ENCODE measurements at regions not wholly inside any gene's neighbourhood (a gene's known extent, or its start where the extent isn't known, plus 50 kb on each side); places are given as distances from the start of the nearest gene placed in this dataset.
"Not testable (repeated sequence)": the region's sequence is repeated elsewhere in the genome, so short reads cannot be mapped to it uniquely, and the experiment has no call there.

DNA sequence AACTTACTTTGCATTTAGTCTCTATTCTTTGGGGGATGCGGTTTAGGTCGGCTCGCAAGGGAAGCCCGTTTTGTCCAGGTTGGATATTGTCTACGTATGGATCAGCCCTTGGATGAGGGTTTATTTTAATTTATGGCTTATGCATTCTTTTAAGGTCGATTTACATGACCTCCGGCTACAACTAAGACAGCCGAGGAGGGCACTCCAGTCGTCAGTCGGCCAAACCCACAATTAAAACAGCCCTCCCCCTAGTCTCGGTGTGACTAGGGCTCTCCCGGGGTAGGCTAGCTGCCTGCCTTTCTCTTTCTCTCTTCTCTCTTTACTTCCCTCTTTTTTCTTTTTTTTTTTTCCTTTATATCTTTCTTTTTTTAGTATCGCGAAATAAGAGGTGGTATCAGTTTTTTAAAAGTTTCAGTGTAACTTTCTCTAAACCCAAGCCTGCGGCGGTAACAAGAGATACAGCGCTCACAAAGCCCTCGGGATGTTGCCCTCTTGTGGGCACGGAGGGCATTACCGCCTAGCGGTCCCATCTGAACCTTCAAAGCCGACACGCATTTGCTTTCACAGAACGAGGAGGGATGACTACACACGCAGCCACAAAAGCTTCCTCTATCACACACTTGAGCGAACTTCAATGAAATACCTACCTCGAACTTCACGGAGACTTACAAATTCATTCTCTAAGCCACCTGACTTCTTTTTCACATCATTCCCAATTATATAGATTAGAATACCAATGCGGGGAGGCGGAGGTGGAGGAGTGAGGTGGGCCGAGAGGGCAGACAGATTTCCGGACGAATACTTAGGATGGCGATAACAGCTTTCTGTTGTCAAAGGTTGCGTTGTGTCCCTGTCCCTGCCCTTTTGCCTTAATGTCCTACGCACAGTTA is 132.3 kb upstream of the C11orf58 start:
- in situ Hi-C loops (cut with HindIII; ENCODE audit: low sequenced_read_pairs): no loop called here

DNA sequence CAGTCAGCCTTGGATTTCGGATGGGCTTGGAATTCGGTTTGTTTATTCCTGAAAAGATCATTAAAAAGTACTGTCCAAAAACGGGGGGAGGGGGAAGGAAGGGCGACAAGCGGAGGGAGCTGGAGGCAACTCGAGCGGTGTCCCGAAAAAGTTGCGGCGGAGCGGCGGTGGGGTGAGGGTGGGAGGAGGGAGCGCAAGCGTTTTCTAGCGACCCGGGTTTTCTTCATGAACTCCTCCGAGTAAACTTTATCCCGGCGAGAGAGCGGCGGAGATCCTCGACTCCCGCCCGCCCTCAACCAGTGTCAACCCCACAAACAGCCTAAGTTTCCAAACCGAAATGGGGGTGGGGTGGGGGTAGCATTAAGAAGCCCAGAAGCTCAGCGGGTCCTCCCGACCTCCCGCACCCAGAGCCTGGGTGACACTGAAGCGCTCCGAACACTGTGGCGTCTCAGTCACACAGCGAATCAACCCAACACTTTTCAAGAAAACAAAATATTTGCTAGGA is 133.0 kb upstream of the C11orf58 start:
- in situ Hi-C loops (cut with HindIII; ENCODE audit: low sequenced_read_pairs): no loop called here

DNA sequence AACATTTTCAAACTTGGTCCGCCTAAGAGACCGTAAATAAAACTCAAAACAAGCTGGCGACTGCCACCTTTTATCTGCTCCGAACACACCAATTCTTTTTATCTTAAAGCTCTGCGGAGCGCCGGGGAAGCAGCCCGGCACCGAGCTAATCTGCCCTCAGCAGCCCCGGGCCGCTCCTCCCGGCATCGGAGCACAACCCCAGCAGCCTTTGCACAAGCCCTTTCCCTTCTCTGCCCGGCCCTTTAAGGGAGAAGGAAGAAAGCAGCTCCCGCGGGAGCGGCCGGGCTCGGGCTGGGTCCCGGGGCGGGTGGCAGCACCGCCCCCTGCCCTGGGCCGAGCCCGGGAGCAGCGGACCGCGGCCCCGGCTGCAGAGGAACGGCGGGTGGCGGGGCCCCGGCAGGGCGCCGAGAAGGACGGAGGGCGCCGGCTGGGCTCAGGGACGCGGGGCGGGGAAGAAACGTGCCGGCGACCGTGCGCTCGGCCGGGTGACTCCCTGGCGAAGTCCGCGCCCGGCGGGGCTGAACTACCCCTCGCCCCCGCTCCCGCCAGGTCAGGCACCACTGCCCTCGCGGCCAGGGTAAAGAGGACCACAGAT is 133.6 kb upstream of the C11orf58 start:
- in situ Hi-C loops (cut with HindIII; ENCODE audit: low sequenced_read_pairs): no loop called here

DNA sequence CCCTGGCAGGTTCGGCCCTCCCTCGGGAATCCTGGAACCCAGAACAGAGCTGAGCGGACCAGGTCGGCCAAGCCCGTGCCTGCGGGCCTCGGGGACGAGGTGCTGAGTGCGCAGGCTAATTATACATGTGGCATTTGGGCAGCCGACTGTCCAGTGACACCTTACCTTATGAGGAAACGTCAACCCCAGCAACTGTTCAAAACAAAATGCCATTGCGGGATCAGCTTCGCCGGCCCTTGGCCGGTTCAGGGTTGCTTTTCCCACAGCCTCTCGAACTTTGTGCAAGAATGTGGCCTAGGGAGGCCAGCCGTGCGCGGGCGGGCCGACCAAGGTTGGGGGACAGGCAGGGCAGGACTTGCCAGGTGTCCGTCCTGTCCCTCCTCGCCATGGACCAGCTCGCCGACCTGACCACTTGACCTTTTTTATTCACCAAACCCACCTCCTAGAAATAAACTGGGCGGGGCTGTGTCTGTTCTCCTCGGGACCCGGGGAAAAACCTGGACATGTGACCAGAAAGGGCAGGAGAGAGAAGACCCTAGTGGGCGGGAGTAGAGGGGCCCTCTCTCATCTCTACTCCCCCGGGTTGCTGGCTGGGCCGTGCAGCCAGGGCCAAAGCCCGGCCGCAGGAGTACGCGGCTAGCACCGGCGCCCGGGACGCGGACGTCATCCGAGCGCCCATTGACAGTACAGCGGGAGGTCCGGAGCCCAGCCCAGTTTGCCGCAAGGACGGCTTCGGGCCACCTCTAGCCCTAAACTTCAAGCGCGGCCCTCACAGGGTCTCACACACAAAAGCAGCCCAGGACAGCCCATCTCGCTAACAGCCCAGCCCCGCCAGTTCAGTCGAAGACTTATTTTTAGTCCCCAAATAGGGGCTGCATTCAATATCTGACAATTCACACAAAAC is 134.3 kb upstream of the C11orf58 start:
- in situ Hi-C loops (cut with HindIII; ENCODE audit: low sequenced_read_pairs): no loop called here

DNA sequence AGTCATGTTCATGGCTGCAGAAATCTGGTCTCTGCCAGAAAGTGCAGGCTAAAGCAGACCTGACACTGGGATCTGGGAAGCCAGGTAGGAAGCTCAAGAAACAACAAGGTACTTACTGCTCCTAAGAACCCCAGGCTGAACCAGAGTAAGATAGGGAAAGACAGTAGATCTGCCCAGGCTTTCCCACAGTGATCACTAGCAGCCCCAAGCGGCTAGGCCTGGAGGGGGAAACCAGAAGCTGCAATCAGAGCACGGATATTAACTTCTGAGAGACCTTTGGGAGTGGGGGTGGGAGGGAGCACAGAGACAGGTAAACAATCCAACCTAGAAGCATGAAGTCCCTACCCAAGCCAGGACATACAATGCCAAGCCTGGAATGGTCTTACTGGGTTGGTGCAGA is 135.2 kb upstream of the C11orf58 start:
- in situ Hi-C loops (cut with HindIII; ENCODE audit: low sequenced_read_pairs): no loop called here

DNA sequence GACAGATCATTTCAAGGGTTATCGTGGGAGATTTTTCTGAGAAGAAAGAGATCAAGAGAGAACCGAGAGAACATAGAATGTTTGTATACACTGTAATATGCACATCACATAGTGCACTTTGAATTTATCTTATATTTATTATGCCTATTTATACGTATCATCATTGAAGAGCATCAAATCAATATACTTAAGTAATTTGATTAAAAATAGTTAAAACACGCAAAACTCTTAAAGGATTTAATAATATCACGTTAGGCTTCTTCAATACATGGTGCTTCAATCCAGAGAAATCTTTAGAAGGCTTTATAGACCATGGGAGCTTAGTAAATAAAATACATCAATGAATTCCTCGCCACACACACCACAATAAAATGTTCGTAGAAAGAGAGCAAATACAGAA is 139.5 kb upstream of the C11orf58 start:
- in situ Hi-C loops (cut with HindIII; ENCODE audit: low sequenced_read_pairs): no loop called here

DNA sequence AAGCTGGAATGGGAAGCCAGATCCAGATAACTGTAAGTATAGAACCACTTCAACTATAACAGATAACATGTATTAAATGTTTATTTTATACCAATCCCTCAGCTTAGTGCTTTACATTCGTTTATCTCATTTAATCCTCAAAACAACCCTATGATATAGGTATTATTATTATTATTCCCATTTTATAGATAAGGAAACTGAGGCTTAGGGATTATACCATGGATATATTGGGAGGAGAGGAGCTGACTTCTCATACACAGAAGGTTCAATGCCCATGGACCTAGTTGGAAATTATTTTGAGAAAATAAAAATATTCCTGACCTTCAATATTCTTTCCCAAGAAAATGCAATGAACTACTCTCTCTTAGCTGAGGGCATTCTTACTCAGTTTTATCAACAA is 140.4 kb upstream of the C11orf58 start:
- in situ Hi-C loops (cut with HindIII; ENCODE audit: low sequenced_read_pairs): no loop called here

DNA sequence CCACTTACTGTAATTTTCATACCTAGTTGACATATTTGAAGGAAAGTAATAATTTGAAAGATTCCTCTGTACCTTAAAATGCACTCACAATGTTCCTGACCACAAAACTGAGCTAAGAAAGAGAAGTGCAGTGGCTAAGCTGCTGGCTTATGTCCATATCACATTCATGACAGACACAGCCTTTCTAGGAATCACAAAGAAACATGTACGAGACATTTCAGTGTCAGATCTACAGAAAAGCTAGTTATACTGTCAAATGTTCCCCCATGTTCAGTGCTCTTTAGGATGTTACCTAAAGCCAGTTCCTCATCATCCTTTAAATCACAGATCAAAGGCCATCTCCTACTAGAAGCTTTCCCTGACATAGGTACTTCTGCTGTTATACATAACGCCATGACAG is 142.2 kb upstream of the C11orf58 start:
- in situ Hi-C loops (cut with HindIII; ENCODE audit: low sequenced_read_pairs): no loop called here

DNA sequence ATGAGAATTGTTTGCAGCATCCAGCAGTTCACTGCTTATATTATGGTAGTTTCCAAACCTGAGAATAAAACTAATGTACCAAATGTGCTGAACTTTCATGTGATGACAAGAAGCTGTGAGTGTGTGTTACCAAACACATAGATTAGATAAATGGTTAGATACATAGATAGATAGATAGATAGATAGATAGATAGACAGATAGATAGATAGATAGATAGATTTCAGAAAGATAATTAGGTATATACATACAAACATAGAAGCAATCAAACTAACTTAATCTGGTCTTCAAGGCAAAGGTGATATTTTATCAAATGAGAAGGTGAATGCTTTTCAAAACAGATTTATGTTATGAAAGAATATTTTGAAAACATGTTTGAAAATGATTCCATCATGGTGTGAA is 147.3 kb upstream of the C11orf58 start:
- in situ Hi-C loops (cut with HindIII; ENCODE audit: low sequenced_read_pairs): no loop called here

DNA sequence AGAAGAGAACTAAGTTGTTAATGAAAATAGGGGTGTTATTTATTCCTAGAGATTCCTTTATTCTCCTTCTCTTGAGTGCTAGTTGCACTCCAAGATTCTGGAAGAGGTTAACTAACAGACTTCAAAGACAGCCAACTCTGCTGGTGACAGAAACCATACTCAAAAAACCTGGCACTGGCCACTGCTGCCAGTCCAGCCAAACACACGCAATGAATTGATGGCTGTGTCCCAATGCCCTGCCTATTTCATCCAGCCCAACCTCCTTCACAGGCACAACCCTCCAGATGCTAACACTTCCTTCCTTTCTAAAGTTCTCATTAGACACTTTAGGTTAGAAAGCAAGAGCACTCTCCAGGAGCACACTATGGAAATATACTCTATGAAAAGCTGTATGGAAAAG is 150.8 kb upstream of the C11orf58 start:
- in situ Hi-C loops (cut with HindIII; ENCODE audit: low sequenced_read_pairs): no loop called here

DNA sequence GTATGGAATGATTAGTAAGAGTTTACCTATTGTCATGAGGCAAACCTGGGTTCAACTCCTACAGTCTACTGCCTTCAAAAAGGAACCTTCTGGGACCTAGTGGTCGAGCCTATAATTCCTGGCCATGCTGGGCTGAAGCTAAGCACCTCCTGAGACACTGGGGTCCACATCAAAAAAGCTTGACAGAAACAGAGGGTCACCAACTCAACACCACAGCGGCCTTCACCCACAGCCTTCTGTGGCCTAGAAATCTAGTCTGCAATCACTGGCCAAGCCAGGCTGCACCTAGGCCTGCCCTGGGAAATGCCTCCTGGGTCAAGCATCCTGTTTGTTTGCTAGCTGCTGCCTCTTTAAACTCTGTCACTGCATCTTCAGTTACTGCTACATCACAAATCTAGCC is 153.9 kb upstream of the C11orf58 start:
- in situ Hi-C loops (cut with HindIII; ENCODE audit: low sequenced_read_pairs): no loop called here

DNA sequence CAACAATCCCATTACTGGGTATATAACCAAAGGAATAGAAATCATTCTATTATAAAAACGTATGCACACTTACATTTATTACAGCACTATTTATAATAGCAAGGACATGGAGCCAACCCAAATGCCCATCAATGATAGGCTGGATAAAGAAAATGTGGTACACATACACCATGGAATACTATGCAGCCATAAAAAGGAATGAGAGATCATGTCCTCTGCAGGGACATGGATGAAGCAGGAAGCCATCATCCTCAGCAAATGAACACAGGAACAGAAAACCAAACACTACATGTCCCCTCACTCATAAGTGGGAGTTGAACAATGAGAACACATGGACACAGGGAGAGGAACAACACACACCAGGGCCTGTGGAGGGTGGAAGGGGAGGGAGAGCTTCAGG is 157.4 kb upstream of the C11orf58 start:
- in situ Hi-C loops (cut with HindIII; ENCODE audit: low sequenced_read_pairs): not testable (repeated sequence)

DNA sequence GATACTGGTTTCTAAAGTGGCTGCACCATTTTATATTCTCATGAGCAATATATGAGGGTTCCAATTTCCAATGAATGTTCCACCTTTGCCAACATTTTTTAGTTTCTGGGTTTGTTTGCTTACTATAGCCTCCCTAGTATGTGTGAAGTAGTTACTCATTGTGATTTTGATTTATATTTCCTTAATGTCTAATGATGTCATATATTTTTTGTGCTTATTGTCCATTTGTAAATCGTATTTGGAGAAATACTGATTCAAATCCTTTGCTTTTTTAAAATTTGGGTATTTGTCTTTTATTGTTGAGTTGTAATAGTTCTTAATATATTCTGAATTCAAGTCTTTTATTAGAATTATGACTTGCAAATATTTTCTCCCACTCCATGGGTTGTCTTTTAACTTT is 161.0 kb upstream of the C11orf58 start:
- in situ Hi-C loops (cut with HindIII; ENCODE audit: low sequenced_read_pairs): no loop called here

DNA sequence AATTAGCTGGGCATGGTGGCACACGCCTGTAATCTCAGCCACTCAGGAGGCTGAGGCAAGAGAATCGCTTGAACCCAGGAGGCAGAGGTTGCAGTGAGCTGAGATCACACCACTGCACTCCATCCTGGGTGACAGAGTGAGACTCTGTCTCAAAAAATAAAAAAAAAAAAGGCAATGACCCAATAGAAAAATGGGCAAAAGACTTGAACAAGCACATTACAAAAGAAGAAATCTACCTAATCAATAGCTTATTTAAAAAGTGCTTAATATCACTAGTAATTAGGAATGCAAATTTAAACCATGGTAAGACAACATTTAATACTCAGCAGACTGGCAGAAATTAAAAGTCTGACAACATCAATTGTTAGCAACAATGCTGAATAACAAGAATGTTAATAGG is 163.6 kb upstream of the C11orf58 start:
- in situ Hi-C loops (cut with HindIII; ENCODE audit: low sequenced_read_pairs): not testable (repeated sequence)

DNA sequence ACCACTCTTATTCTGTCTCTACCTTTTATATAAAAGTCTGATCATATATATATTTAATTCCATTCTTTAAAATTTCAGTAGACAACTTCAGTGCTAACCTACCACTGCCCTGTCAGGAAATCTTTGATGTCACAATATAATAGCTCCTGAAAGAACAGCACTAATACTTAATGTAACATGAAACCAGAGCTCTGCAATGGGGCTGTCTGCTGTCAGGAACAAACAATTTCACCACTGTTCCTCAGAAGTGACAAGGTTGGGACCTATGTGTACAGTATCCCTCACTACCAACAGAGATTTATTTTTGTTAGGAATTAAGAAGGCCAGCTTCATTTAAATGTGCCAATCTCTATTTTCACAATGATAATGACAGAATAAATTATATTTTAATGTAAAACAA is 165.5 kb upstream of the C11orf58 start:
- in situ Hi-C loops (cut with HindIII; ENCODE audit: low sequenced_read_pairs): no loop called here

DNA sequence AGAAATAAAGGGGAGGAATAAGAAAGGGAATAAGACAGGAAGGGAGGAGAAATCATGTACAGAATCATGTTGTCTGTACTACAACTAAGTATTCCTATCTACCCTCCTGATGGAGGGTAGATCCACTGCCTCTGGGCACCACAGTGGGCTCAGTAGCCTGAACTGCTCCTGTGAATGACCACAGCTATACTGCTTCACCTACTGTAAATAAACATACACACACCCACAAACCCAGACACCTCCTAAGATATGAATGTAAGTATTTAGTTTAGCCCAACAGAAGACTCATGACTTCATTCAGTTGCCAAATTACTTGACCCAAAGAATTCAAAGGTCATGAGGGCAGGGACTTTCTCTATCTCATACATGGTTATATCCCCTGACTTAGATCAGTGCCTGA is 177.3 kb upstream of the C11orf58 start:
- in situ Hi-C loops (cut with HindIII; ENCODE audit: low sequenced_read_pairs): no loop called here

DNA sequence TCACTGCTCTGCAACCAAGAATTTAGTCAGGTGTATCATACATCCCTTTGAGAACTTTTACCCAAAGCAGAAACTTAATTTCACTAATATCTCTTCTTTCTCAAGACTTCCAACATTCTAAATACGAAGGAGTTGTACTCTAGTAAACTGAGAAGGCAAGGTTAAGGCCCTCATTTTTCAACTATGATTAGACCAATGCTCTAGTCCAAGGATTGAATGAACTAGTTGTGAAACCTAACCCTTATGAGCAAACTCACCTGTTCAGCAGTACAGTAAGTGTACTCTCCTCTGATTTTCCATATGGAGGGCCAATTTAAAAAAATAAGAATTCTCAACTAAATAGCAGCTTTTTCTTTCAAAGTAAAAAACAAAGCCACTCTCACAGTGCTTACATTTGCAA is 180.0 kb upstream of the C11orf58 start:
- in situ Hi-C loops (cut with HindIII; ENCODE audit: low sequenced_read_pairs): no loop called here

DNA sequence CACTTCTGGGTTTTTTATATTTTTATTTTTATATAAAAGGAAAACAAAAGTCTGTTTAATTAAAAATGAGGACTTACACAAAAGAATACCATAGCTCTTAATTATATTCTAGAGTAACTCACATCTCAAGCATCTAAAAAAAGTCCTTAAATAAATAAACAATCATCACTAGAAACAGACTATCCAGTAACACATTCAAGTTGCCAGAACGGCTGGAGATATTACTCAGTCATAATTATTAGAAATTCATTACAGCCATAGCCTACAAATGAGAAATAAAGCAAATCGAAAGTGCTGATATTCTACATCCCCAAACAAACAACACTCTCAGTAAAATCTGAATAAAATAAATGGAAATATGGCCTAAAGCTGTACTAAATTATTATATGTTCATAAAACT is 182.5 kb upstream of the C11orf58 start:
- in situ Hi-C loops (cut with HindIII; ENCODE audit: low sequenced_read_pairs): no loop called here

DNA sequence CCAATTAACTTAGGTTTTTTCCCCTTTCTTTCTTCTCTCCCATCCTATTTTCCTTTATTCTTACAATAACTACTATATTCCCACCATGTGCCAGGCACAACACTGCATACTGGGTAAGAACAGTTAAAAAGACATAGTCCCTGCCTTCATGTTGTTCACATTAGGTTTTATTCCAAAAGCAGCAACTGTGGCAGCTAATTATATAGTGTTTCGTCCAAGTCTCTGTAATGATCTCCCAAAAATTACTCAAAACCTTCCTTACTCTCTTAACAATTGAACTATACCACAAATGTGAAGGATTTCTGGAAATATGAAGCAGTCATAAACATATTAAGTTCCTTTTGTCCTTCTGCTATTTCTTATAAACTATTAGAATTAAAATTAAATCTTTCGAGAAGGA is 184.1 kb upstream of the C11orf58 start:
- in situ Hi-C loops (cut with HindIII; ENCODE audit: low sequenced_read_pairs): no loop called here

DNA sequence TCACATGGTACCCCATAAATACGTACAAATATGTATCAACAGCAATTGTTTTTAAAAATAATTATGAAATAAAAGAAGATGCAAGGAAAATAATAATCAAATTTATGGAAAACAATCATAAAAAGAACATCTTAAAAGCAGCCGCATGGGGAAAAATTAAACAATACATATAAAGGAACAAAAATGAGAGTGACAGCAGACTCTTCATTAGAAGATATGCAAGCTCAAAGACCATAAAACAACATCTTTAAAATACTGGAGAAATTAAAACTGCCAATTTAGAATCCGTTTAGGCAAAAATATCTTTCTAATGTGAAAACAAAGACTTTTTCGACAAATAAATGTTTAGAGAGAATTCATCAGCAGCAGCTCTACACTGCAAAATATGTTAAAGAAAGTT is 190.6 kb upstream of the C11orf58 start:
- in situ Hi-C loops (cut with HindIII; ENCODE audit: low sequenced_read_pairs): no loop called here

DNA sequence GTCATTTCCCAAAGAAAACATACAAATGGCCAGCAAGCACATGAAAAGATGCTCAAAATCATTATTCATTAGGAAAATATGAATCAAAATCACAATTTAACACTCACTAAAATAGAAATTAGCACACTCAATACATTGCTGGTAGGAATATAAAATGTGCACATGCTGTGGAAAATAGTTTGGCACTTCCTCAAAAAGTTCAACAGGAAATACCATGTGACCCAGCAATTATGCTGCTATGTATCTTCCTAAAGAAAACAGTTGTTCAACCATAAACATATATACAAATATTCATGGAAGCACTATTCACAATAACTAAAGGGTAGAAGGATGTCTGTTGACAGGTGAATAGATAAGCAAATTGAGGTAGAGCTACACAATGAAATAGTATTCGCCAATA is 187.3 kb upstream of the SOX6 start:
- in situ Hi-C loops (cut with HindIII; ENCODE audit: low sequenced_read_pairs): no loop called here

Data from endothelial cell of hepatic sinusoid (primary cell).